ENCODE measurements at regions not wholly inside any gene's neighbourhood (a gene's known extent, or its start where the extent isn't known, plus 50 kb on each side); places are given as distances from the start of the nearest gene placed in this dataset.

GRCh38 chr12:19752712-19753111 is 313.4 kb downstream of the AEBP2 start:
- TF ChIP-seq POLR2A (IDR thresholded peaks at IDR 0.05): no peak
- no peak for TF ChIP-seq CTCF (IDR thresholded peaks at IDR 0.05)
- no peak for TF ChIP-seq EP300 (IDR thresholded peaks at IDR 0.05)
- TF ChIP-seq POLR2AphosphoS5 (IDR thresholded peaks at IDR 0.05): no peak

Measured in sigmoid colon (tissue), 4 donors.